ENCODE measurements at regions not wholly inside any gene's neighbourhood (a gene's known extent, or its start where the extent isn't known, plus 50 kb on each side); places are given as distances from the start of the nearest gene placed in this dataset.

DNA sequence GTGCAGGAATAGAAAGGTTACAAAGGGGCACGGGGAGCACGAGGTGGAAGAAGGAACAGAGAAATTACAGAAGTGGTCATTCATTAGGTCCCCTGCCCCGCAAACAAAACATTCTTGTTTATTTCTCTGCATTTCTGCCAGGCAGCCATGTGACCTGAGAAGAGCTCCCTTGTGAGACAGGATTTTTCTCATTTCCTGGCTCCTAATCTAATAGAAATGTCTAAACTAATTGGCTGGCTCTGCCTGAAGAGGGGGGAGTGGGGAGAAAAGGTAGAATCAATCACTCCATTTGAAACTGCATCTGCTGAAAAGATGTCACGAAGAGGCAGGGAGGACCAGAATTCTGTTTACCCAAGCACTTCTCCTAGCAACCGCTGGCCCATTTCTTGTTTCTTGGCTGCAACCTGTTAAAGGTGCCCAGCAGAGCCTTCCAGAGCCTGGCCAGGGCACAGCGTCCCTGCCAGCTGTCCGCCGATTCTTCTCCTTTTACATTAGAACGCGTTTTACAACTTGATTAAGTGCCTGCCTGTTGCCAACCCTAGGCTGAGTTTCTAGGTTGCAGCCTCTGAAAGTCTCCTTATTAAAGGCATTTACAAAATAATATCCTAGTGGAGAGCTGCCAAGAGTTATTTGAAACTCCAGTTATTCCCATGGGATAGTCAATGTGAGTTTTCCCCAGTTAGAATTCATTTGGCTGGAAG lies 1227.6 kb downstream of the TYW1 start (continued):
- TF ChIP-seq, protein P1, sequence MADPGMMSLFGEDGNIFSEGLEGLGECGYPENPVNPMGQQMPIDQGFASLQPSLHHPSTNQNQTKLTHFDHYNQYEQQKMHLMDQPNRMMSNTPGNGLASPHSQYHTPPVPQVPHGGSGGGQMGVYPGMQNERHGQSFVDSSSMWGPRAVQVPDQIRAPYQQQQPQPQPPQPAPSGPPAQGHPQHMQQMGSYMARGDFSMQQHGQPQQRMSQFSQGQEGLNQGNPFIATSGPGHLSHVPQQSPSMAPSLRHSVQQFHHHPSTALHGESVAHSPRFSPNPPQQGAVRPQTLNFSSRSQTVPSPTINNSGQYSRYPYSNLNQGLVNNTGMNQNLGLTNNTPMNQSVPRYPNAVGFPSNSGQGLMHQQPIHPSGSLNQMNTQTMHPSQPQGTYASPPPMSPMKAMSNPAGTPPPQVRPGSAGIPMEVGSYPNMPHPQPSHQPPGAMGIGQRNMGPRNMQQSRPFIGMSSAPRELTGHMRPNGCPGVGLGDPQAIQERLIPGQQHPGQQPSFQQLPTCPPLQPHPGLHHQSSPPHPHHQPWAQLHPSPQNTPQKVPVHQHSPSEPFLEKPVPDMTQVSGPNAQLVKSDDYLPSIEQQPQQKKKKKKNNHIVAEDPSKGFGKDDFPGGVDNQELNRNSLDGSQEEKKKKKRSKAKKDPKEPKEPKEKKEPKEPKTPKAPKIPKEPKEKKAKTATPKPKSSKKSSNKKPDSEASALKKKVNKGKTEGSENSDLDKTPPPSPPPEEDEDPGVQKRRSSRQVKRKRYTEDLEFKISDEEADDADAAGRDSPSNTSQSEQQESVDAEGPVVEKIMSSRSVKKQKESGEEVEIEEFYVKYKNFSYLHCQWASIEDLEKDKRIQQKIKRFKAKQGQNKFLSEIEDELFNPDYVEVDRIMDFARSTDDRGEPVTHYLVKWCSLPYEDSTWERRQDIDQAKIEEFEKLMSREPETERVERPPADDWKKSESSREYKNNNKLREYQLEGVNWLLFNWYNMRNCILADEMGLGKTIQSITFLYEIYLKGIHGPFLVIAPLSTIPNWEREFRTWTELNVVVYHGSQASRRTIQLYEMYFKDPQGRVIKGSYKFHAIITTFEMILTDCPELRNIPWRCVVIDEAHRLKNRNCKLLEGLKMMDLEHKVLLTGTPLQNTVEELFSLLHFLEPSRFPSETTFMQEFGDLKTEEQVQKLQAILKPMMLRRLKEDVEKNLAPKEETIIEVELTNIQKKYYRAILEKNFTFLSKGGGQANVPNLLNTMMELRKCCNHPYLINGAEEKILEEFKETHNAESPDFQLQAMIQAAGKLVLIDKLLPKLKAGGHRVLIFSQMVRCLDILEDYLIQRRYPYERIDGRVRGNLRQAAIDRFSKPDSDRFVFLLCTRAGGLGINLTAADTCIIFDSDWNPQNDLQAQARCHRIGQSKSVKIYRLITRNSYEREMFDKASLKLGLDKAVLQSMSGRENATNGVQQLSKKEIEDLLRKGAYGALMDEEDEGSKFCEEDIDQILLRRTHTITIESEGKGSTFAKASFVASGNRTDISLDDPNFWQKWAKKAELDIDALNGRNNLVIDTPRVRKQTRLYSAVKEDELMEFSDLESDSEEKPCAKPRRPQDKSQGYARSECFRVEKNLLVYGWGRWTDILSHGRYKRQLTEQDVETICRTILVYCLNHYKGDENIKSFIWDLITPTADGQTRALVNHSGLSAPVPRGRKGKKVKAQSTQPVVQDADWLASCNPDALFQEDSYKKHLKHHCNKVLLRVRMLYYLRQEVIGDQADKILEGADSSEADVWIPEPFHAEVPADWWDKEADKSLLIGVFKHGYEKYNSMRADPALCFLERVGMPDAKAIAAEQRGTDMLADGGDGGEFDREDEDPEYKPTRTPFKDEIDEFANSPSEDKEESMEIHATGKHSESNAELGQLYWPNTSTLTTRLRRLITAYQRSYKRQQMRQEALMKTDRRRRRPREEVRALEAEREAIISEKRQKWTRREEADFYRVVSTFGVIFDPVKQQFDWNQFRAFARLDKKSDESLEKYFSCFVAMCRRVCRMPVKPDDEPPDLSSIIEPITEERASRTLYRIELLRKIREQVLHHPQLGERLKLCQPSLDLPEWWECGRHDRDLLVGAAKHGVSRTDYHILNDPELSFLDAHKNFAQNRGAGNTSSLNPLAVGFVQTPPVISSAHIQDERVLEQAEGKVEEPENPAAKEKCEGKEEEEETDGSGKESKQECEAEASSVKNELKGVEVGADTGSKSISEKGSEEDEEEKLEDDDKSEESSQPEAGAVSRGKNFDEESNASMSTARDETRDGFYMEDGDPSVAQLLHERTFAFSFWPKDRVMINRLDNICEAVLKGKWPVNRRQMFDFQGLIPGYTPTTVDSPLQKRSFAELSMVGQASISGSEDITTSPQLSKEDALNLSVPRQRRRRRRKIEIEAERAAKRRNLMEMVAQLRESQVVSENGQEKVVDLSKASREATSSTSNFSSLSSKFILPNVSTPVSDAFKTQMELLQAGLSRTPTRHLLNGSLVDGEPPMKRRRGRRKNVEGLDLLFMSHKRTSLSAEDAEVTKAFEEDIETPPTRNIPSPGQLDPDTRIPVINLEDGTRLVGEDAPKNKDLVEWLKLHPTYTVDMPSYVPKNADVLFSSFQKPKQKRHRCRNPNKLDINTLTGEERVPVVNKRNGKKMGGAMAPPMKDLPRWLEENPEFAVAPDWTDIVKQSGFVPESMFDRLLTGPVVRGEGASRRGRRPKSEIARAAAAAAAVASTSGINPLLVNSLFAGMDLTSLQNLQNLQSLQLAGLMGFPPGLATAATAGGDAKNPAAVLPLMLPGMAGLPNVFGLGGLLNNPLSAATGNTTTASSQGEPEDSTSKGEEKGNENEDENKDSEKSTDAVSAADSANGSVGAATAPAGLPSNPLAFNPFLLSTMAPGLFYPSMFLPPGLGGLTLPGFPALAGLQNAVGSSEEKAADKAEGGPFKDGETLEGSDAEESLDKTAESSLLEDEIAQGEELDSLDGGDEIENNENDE (IDR thresholded peaks at IDR 0.05; ENCODE audit: insufficient replicate concordance, low read length): no peak
- TF ChIP-seq EZH2 (IDR thresholded peaks at IDR 0.05; ENCODE audit: low read depth, low read length, severe bottlenecking) (no peak), POLR2AphosphoS5 (IDR thresholded peaks at IDR 0.05; ENCODE audit: low read depth, low read length) (no peak), CTBP2 (IDR thresholded peaks at IDR 0.05; ENCODE audit: borderline replicate concordance, insufficient read depth, insufficient read length, low read length) (no peak), TCF12 (IDR thresholded peaks at IDR 0.05; ENCODE audit: low read depth, low read length) (no peak)

All from H1 (cell line).